Cerebellar nuclear complex (tissue), 1 donor: ENCODE measurements at regions not wholly inside any gene's neighbourhood (a gene's known extent, or its start where the extent isn't known, plus 50 kb on each side); places are given as distances from the start of the nearest gene placed in this dataset.
A peak's percentile ranks its signal among the peaks of the same experiment; 100 is the strongest.

ENCODE experiments used
- DNase-seq, 2 experiments: peaks; one replicate each; lab custom pipeline; 2025; lab: John Stamatoyannopoulos, UW

DNA sequence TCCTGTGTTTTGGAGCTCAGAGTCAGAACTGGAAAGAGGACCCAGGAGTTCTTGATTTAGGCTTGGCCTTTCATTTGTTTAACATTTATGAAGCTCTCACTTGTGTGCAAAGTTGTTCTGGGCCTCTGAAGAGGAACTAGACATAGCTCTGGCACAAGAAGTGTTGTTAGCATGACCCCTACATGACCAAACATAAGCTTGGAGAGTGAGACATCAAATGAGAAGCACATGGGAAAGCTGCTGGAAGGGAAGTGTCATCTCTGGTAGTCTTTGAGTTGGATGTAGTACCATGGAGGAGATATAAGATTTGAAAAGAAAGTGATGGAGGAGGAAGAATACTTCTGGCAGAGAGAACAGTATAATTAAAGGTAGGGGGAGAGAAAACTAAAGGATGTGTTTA lies 370.1 kb downstream of the ADRA2A start:
- DNase-seq, result no peak

DNA sequence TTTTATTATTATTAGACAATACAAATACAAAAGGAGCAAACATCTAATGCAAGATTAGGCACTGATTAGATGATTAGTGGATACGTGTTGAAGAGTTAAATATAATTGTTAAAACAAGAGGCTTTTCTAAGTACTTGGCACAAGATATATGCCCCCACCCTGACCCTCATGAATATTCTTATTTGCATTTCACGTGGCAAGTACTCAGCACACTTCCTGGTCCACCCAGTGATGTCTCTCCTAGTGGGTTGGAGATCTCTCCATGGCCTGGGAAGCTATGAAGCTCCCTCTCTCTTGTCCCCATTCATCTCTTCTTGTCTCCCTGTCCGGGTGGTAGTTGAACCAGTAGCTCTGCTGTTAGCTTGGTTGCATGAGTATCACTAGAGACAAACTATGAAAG lies 375.3 kb downstream of the ADRA2A start:
- no peak for DNase-seq

GRCh38 chr10:111455776-111456426 lies 379.1 kb downstream of the ADRA2A start:
- no peak for DNase-seq

DNA sequence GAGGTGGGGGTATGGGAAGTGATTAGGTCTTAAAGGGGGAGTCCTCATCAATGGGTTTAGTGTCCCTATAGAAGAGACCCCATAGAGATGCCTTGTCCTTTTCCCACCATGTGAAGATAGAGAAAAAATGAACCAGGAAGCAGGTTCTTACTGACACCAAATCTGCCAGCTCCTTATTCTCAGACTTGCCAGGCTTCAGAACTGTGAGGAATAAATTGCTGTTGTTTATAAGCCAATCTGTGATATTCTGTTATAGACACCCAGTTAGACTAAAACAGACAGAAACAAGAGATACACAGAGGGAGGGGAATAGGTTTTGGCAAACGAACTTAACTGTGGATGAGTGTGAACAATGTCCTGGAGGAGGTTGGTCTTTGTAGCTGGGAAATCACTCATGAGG lies 381.4 kb downstream of the ADRA2A start:
- no peak for DNase-seq

DNA sequence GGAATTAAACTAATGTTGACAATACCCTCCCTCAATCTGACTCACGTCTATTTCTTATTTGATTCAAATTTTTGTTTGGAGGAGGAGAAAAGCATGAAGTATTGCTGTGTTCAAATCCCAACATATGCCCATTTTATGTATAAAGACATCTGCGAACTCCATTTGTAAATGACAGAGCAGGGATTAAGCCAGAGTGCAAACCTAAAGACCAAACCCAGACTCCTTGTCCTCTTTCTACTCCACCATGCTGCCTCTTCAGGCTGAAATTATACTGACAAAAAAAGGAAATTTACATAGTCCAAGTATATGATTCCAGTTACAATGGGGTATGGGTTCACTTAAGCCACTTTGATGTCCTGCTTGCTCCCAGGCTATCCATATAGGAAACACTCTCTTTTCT lies 383.1 kb downstream of the ADRA2A start:
- DNase-seq, result no peak

DNA sequence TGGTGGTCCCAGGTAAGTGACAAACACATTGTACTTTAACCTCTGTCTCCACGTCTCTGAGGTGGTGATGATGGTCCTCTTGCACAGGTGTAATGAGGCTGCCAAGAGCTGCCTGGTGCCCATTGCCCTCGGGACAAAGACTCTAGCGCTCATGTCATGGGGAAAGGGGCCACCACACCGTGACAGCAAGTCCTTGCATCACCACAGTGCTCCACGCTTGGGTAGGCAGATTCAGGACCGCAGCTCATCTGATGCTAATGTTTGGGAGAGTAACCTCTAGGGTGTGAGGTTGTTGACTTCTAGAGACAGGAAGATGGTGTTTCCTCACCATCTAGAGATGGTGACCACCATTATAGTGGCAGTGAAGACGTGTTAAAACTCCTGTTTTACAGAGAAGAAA lies 395.6 kb downstream of the ADRA2A start:
- DNase-seq, result no peak

- no peak for DNase-seq
Observed at GRCh38 chr10:111473361-111473760, 396.5 kb downstream of the ADRA2A start.

DNA sequence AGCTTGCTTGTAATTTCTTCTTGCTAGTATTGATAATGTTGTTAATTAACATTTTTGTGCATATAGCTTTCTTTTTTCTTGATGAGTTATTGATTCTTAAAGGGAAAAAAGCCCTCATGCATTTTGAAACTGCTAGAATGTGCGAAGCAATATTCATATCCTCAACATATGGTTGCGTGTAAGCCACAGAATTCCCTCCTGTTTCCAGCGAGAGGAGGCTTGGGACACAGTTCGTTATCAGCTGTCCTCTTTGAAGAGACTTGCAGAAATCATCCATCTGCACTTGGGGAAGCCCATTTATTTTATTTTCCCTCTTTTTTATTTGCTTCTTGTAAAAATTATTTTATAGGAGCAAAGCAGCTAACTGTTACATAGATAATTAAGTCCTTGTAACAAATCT lies 398.0 kb downstream of the ADRA2A start:
- no peak for DNase-seq

DNA sequence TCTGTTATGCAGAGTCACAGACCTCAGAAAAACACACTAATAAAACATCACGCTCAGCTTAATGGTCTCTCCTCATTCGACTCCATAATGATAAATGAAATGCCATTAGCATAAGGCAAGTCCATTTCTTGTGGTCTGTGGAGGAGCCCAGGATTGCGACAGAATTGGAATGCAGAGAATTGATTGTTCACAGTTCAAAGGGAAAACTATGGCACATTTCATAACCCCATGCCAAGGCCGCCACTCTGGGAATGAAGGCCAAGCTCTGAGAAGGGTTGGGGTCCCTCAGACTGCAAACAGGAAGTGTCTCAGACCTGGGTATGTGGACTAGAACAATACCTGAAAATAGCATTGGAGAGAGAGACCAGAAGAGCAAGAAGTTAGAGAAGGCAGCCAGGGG lies 398.9 kb downstream of the ADRA2A start:
- no peak for DNase-seq

DNA sequence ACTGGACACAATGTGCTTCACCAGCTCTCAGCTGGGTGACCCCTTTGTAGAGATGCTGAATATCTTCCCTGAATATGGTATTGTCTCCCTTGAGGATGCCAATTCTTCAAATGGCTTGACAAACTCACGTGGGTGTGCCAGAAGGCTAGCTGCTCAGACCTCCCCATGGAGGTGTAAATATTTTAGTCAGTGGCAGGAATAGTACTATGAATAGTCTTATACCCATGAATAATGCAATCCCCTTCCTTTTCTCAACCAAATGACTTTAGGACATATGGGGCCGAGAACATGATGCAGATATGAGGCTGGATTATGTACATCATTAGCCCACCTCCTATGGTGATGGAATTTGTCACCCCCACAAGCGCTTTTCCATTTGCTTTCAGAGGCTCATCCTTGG lies 401.8 kb downstream of the ADRA2A start:
- DNase-seq, result no peak

- no peak for DNase-seq
Observed at GRCh38 chr10:111479966-111480365, 403.1 kb downstream of the ADRA2A start.

DNA sequence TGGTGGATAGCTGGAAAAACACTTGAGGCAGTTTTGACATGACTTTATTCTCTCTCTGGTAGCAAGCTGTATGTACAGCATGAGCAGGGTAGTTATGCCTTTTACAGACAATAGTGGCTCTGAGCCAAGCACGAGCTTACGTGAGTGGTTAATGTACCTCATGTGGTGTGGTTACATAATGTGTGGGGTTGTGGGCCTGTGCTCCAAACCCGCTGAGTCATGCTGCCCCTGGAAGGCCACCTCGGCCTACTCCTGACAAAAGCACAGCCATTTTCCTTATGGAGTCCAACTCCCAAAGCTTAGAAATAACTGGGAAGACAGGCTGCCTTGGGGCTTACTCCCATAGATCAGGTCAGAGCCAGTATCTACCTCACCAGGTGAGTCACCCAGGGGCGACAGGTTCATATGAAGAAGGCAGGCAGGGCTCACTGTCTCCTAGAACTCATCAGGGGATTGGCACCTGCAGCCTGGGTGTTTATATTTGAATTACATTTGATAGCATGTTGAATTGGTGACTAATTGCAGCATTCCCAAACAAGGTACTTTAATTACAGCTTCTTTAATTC lies 404.5 kb downstream of the ADRA2A start:
- DNase-seq, result no peak

GRCh38 chr10:111481866-111482265 lies 405.0 kb downstream of the ADRA2A start:
- no peak for DNase-seq

GRCh38 chr10:111482621-111483216 lies 405.9 kb downstream of the ADRA2A start:
- no peak for DNase-seq

GRCh38 chr10:111485767-111486166 lies 408.9 kb downstream of the ADRA2A start:
- DNase-seq, result no peak

DNA sequence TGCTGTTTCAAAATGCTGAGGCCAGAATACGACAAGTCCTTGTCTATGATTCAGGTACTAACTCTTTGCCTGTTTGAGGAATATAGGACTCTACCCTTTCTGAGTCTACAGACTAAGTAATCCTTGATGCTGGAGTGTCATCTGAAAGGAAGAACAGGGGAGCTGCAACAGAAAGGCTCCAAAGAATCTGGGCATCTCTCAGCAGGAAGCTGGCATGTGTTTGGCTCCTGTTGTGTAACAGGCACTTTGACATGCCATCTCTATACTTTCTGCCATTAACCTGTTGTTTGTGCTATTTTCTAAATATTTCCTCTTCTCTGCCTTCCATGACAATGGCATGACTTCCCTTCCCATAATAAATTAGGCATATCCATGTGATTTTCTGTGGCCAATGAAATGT lies 409.5 kb downstream of the ADRA2A start:
- peak in 1 of 2 experiments; percentile 3 for DNase-seq

GRCh38 chr10:111488668-111489067 lies 411.8 kb downstream of the ADRA2A start:
- DNase-seq, result no peak

DNA sequence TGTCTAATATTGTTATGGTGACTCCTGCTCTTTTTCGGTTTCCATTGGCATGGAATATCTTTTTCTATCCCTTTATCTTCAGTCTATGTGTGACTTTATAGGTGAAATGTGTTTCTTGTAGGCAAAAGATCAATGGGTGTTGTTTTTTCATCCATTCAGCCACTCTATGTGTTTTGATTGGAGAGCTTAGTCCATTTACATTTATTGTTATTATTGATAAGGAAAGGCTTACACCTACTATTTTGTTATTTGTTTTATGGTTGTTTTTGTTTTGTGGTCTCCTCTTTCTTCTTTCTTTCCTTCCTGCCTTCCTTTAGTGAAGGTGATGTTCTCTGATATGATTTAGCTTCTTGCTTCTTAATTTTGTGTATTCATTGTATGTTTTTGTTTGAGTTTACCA lies 414.3 kb downstream of the ADRA2A start:
- no peak for DNase-seq

DNA sequence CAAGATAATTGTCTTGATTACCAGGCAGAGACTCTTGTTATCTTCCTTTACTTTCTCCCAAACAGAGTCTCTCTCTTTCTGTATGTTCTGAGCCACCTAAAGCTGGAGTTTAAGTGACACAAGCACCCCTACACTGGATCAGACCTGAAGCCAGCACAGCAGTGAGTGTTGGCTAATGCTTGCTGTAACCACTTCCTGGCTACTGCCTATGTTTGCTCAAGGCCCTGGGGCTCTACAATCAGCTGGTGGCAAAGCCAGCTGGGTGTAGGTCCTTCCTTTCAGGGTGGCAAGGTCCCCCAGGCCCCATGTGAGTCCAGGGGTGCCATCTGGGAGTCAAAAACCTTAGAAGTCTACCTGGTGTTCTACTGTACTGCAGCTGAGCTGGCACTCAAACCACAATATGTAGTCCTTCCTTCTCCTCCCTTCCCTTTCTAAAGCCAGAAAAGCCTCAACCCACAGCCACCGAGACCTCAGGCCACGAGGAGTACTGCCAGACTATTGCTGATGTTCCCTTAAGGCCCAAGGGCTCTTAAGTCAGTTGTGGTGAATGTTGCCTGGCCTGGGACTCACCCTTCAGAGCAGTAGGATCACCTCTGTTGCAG lies 416.3 kb downstream of the ADRA2A start:
- no peak for DNase-seq

GRCh38 chr10:111498560-111498959 lies 421.7 kb downstream of the ADRA2A start:
- DNase-seq, result no peak

DNA sequence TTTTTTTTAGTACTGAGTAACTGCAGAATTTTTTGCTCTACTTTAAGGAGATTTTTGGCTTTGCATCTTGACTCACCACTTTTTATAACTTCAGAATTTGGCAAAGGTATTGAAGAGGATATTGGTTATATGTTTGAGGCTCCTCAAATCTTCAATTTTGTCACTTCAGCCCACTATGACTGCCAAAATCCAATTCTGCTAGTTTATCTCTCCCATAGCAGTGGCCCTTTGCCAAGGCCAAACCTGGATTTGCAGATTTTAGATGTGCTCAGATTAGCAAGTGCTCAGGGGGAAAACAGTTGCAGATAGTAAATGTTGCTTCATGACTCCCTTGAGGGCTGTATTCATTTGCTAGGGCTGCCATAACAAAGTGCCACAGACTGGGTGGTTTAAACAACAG lies 427.5 kb downstream of the ADRA2A start:
- DNase-seq, result no peak

DNA sequence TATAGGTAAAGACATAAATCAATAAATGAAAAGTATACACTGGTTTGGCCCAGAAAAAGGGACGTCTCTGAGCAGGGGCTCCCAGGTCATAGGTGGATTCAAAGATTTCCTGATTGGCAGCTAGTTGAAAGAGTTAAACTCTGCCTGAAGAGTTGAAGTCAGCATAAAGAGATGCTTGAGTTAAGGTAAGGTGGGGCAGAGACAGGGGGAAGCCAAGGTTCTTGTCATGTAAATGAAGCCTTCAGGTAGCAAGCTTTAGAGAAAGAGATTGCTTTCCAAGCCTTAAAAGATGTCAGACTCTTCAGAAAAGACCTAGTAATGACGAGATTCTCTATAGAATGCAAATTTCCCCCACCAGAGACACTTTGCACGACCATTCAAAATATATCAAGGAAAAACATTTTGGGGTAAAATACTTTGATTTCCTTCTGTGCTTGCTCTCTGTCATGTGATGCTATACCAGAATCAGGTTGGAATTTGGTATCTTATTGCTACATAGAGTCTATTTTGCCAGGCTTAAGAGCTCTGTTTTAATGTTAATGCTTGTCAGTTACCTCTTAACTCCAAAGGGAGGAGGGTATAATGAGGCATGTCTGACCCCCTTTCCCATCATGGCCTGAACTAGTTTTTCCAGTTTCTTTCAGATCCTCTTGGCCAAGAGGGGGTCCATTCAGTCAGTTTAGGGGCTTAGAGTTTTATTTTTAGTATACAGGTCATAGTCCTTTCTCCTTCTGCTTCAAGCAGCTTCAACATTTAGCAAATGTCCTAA lies 429.6 kb downstream of the ADRA2A start:
- no peak for DNase-seq

DNA sequence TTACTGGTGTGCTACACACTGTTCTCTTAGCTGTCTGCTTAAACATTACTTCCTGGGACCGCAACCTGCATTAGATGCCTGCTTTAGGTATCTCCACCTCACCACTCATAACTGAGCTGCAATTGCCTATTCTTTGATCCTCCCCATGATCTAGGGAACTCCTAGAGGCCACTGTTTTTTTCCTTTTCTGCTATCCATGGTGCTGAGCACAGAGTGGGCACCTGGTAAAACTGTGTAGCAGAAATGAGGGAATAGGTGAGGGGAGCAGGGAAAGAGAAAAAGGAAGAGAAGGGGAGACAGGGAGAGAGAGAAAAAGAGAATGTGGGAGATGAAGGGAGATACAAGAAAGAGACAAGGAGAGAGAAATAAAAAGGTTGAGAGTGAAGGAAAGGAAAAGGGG lies 434.9 kb downstream of the ADRA2A start:
- no peak for DNase-seq
